ENCODE measurements at regions not wholly inside any gene's neighbourhood (a gene's known extent, or its start where the extent isn't known, plus 50 kb on each side); places are given as distances from the start of the nearest gene placed in this dataset.

DNA sequence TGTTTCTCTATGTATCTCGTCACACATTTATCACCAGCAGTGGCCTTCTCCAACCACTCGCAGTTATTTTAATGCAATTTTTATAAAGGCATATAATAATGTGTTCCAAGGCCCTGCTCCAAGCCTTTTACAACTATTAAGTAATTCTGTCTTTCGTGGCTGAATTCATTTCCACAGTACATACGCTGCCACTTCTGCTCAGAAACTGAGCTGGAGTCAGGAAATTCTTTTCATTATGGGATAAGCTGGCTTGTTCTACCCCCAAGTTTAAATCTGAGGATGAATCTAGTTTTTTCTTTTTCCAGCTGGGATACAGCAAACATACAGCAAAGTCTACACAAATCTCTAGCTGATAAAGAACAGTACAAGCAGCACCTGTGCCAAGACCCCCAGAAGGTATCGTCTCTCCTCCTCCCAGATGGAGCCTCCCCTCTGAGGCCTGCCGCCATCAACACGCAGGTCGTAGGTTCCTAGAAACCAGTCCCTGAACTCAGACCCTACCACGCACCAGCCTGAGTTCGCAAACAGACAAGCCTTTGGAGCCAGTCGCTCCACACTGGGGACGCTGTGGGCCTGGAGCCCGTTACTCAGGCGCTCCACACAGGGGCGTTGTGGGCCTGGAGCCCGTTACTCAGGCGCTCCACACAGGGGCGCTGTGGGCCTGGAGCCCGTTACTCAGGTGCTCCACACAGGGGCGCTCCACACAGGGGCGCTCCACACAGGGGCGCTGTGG is 263.5 kb downstream of the THBS2 start:
- Histone ChIP-seq H3K27me3 (ENCODE audit: control insufficient read depth, insufficient read depth, low read length) (no peaks in the 10 kb centered on the region), H3K9me3 (ENCODE audit: control insufficient read depth, low read depth, low read length) (no peaks in the 10 kb centered on the region), H3K4me3 (ENCODE audit: low read length) (no peak overlapping the region), H3K4me1 (ENCODE audit: control insufficient read depth, insufficient read depth, low read length) (no peaks in the 10 kb centered on the region), H3K36me3 (ENCODE audit: control insufficient read depth, insufficient read depth, low read length) (no peaks in the 10 kb centered on the region), H3K27ac (ENCODE audit: low read length) (no peak overlapping the region)
- WGBS (ENCODE audit: insufficient coverage, low lambda C conversion rate): 92% methylated on average over 2 of the region's 22 CpGs
- no peak for DNase-seq

DNA sequence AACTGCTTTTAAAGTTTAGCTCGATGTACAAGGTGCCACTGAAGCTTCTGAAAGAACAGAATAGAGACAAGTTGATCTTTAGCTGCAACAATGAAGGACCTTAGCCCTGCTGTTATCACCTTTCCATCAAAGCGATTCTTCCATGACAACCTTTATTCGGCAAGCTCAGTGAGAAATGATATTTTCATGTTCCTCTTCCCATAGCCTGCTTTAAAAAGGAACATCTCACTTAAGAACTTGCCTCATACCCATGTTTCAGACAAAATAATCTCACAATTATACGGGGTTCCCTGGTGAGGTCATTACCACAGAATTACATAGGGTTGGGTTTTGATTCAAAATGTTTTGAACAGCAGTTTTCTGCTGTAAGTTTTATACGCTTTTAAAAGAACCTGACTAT is 264.2 kb downstream of the THBS2 start:
- Histone ChIP-seq H3K4me3 (ENCODE audit: low read length) (no peak overlapping the region), H3K36me3 (ENCODE audit: control insufficient read depth, insufficient read depth, low read length) (no peaks in the 10 kb centered on the region), H3K4me1 (ENCODE audit: control insufficient read depth, insufficient read depth, low read length) (no peaks in the 10 kb centered on the region), H3K27ac (ENCODE audit: low read length) (no peak overlapping the region), H3K27me3 (ENCODE audit: control insufficient read depth, insufficient read depth, low read length) (no peaks in the 10 kb centered on the region), H3K9me3 (ENCODE audit: control insufficient read depth, low read depth, low read length) (no peaks in the 10 kb centered on the region)
- no peak for DNase-seq
- WGBS (ENCODE audit: insufficient coverage, low lambda C conversion rate): 40% methylated on average over 1 of the region's 5 CpGs

DNA sequence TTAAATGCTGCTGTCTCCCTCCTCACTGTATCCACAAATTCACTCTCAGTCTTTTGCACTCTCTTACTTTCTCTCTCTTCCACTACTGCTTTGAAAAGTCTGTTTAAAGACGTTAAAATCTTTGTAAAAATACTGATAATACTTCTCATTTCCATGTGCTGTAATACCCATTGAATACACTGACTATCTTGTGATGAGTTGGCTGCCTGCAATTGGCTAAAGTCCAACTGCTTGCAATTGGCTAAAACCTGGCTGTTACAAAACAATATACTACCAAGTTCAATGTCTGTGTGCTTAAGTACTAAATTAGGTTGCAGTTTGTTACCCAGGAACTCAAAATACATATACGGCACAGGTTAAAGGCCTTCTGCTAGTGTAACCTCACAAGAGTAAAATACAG is 264.8 kb downstream of the THBS2 start:
- Histone ChIP-seq H3K27ac (ENCODE audit: low read length) (no peak overlapping the region), H3K4me1 (ENCODE audit: control insufficient read depth, insufficient read depth, low read length) (no peaks in the 10 kb centered on the region), H3K9me3 (ENCODE audit: control insufficient read depth, low read depth, low read length) (no peaks in the 10 kb centered on the region), H3K27me3 (ENCODE audit: control insufficient read depth, insufficient read depth, low read length) (no peaks in the 10 kb centered on the region), H3K4me3 (ENCODE audit: low read length) (no peak overlapping the region), H3K36me3 (ENCODE audit: control insufficient read depth, insufficient read depth, low read length) (no peaks in the 10 kb centered on the region)
- DNase-seq: peak; percentile 59 to 82
- WGBS (ENCODE audit: insufficient coverage, low lambda C conversion rate): no CpG with 5 or more reads among the region's 2 CpGs

DNA sequence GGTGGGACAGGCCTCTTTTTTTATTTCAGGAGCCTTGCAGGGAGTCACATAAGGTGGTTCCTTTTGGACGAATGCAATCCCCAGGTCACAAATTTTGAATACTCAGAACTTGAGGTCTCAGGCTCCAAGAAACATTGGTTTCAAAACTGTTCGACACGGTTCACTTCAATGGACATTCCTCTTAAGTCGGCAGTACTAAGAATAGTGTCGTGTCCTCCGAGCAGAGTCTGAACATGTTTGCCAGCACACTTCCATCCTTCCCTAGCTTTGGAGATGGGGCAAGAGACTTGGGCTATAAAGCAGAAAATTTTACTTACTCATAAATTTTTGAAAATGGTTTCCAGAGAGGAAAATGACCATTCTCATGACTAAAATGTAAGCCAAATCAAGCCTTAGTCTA is 265.4 kb downstream of the THBS2 start:
- WGBS (ENCODE audit: insufficient coverage, low lambda C conversion rate): 90% methylated on average over 2 of the region's 6 CpGs
- no peak for DNase-seq
- no peaks in the 10 kb centered on the region for H3K9me3 ChIP-seq (ENCODE audit: control insufficient read depth, low read depth, low read length)
- H3K27me3 ChIP-seq (ENCODE audit: control insufficient read depth, insufficient read depth, low read length): no peaks in the 10 kb centered on the region
- no peaks in the 10 kb centered on the region for H3K4me1 ChIP-seq (ENCODE audit: control insufficient read depth, insufficient read depth, low read length)
- no peak overlapping the region for H3K4me3 ChIP-seq (ENCODE audit: low read length)
- H3K36me3 ChIP-seq (ENCODE audit: control insufficient read depth, insufficient read depth, low read length): no peaks in the 10 kb centered on the region
- H3K27ac ChIP-seq (ENCODE audit: low read length): no peak overlapping the region

DNA sequence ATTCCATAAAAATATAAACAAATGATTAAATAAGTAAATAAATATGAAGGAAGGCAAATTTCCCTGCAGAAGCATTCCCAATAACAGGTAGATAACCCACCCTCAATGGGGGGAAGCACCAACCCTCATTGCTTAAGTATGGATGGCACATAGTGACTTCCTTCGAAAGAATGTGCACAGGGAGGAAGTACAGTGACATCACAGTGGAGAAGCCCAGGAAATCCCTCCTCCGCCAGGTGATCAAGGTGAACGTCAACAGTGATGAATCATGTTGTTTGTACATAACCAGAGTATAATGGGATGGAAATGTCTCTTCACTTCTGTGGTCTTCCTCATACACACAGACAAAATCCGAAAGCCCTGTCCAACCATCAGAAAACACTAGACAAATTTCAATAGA is 267.9 kb downstream of the THBS2 start:
- DNase-seq: no peak
- Histone ChIP-seq H3K36me3 (ENCODE audit: control insufficient read depth, insufficient read depth, low read length) (no peaks in the 10 kb centered on the region), H3K4me1 (ENCODE audit: control insufficient read depth, insufficient read depth, low read length) (no peaks in the 10 kb centered on the region), H3K4me3 (ENCODE audit: low read length) (no peak overlapping the region), H3K27me3 (ENCODE audit: control insufficient read depth, insufficient read depth, low read length) (no peaks in the 10 kb centered on the region), H3K9me3 (ENCODE audit: control insufficient read depth, low read depth, low read length) (no peaks in the 10 kb centered on the region), H3K27ac (ENCODE audit: low read length) (no peak overlapping the region)
- WGBS (ENCODE audit: insufficient coverage, low lambda C conversion rate): no CpG with 5 or more reads among the region's 4 CpGs

DNA sequence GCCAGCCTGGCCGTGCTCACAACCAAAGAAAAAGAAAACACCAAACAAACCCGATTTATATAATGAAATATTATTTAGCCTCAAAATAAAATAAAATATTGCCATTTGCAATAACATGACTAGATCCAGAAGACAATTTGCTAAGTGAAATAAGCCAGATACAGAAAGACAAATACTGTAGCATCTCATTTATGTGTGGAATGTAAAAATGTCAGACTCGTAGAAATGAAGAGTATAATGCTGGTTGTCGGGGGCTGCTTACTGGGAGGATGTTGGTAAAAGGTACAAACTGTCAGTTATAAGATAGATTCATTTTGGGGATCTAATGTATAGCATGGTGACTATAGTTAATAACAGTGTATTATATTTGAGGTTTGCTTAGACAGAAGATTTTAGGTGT is 269.7 kb downstream of the THBS2 start:
- no peak overlapping the region for H3K27ac ChIP-seq (ENCODE audit: low read length)
- no peaks in the 10 kb centered on the region for H3K27me3 ChIP-seq (ENCODE audit: control insufficient read depth, insufficient read depth, low read length)
- H3K36me3 ChIP-seq (ENCODE audit: control insufficient read depth, insufficient read depth, low read length): no peaks in the 10 kb centered on the region
- H3K4me3 ChIP-seq (ENCODE audit: low read length): no peak overlapping the region
- no peaks in the 10 kb centered on the region for H3K9me3 ChIP-seq (ENCODE audit: control insufficient read depth, low read depth, low read length)
- no peak for DNase-seq
- H3K4me1 ChIP-seq (ENCODE audit: control insufficient read depth, insufficient read depth, low read length): no peaks in the 10 kb centered on the region
- WGBS (ENCODE audit: insufficient coverage, low lambda C conversion rate): 83% methylated on average over 2 of the region's 4 CpGs

DNA sequence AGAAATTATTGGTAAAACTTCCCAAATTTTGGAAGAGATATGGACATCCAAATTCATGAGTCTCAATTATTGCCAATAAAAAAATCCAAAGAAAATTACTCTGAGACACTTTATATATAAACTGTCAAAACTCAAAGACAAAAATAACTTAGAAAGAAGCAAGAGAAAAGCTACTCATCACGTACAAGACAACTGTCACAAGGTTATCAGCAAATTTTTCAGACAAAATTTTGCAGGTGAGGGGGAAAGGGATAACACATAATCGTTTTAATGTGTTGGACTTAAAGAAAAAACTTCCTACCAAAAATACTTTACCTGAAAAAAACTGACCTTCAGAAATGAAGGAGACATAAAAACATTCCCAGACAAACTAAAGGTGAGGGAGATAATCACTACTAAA is 272.5 kb downstream of the THBS2 start:
- Histone ChIP-seq H3K9me3 (ENCODE audit: control insufficient read depth, low read depth, low read length) (no peaks in the 10 kb centered on the region), H3K4me1 (ENCODE audit: control insufficient read depth, insufficient read depth, low read length) (no peaks in the 10 kb centered on the region), H3K27ac (ENCODE audit: low read length) (no peak overlapping the region), H3K36me3 (ENCODE audit: control insufficient read depth, insufficient read depth, low read length) (no peaks in the 10 kb centered on the region), H3K27me3 (ENCODE audit: control insufficient read depth, insufficient read depth, low read length) (no peaks in the 10 kb centered on the region), H3K4me3 (ENCODE audit: low read length) (no peak overlapping the region)
- no peak for DNase-seq
- WGBS (ENCODE audit: insufficient coverage, low lambda C conversion rate): 100% methylated on average over 1 of the region's 2 CpGs

DNA sequence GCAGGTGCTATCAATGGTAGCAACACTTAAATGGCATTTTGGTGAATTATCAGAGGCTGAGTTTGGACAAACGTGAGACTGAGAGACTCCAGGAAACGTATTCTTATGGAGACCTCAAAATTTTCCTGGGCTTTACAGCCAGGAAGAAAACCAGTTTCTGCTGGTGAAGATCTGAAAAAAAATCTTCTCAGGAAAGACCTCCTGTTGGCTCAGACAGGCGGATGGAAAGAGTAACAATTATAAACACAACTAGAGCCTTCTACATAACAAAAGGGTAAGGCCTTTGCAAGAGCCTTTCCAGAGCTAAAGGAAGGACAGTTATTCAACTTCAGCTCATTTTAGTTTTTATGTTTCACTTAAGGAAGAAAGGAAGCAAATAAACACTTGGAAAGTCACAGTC is 274.4 kb downstream of the THBS2 start:
- Histone ChIP-seq H3K4me1 (ENCODE audit: control insufficient read depth, insufficient read depth, low read length) (no peaks in the 10 kb centered on the region), H3K36me3 (ENCODE audit: control insufficient read depth, insufficient read depth, low read length) (no peaks in the 10 kb centered on the region), H3K27ac (ENCODE audit: low read length) (no peak overlapping the region), H3K4me3 (ENCODE audit: low read length) (no peak overlapping the region), H3K27me3 (ENCODE audit: control insufficient read depth, insufficient read depth, low read length) (no peaks in the 10 kb centered on the region), H3K9me3 (ENCODE audit: control insufficient read depth, low read depth, low read length) (no peaks in the 10 kb centered on the region)
- DNase-seq: no peak
- no CpG with 5 or more reads among the region's 3 CpGs for WGBS (ENCODE audit: insufficient coverage, low lambda C conversion rate)

DNA sequence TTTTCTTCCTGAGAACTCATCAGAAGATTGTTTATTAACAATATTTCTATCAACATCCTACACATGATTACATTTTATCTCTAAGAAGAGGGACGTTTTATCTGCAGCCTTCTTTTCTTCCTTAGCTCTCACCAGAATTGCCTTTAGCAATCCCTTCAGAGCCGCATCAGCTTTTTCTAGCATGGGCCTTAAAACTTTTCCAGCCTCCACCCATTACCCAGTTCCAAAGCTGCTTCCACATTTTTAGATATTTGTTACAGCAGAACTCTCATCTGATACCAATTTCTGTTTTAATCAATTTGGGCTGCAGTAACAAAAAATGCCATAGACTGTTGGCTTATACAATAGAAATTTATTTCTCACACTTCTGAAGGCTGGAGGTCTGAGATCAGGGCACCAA is 281.5 kb downstream of the THBS2 start:
- no peaks in the 10 kb centered on the region for H3K36me3 ChIP-seq (ENCODE audit: control insufficient read depth, insufficient read depth, low read length)
- 57% methylated on average over 2 of the region's 2 CpGs for WGBS (ENCODE audit: insufficient coverage, low lambda C conversion rate)
- DNase-seq: no peak
- H3K4me1 ChIP-seq (ENCODE audit: control insufficient read depth, insufficient read depth, low read length): no peaks in the 10 kb centered on the region
- H3K27me3 ChIP-seq (ENCODE audit: control insufficient read depth, insufficient read depth, low read length): no peaks in the 10 kb centered on the region
- no peak overlapping the region for H3K27ac ChIP-seq (ENCODE audit: low read length)
- no peak overlapping the region for H3K4me3 ChIP-seq (ENCODE audit: low read length)
- H3K9me3 ChIP-seq (ENCODE audit: control insufficient read depth, low read depth, low read length): no peaks in the 10 kb centered on the region

DNA sequence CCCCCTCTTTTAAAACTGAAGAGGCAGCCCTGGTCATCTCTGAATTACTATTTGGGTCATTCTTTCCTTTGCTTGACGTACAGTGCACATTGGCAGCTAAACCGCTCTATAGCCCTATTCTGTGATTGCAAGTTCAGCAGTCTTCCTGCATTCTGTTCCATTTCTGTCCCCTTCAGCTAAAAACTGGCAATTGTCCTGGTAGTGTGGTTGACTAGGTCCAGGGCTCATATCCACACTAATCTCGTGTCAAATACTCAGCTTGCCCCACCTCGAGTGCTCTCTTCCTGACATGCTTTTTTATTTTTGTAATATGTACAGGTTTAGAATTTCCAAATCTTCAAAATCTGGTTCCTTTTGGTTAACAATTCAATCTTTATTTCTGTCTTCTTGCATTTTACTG is 282.1 kb downstream of the THBS2 start:
- WGBS (ENCODE audit: insufficient coverage, low lambda C conversion rate): 94% methylated on average over 2 of the region's 4 CpGs
- no peak for DNase-seq

DNA sequence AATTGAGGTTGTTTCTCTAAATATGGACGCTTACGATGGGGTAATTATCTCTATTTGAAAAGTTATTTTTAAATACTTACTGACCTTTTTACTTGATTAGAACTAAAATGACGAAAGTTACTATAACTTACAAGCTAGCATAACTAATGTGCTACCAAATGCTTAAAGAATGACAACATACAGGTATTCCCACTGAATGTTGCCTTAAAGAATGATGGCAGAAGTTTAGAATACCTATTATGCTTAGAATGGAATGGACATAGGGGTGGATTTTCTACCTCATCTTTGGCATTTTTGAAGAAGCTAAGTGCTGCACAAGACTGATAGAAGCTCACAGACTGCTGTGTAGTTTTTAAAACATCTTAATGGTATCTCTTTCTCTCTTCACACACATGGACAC is 284.8 kb downstream of the THBS2 start:
- WGBS (ENCODE audit: insufficient coverage, low lambda C conversion rate): 100% methylated on average over 3 of the region's 3 CpGs
- no peaks in the 10 kb centered on the region for H3K9me3 ChIP-seq (ENCODE audit: control insufficient read depth, low read depth, low read length)
- H3K4me3 ChIP-seq (ENCODE audit: low read length): no peak overlapping the region
- no peaks in the 10 kb centered on the region for H3K36me3 ChIP-seq (ENCODE audit: control insufficient read depth, insufficient read depth, low read length)
- H3K27me3 ChIP-seq (ENCODE audit: control insufficient read depth, insufficient read depth, low read length): no peaks in the 10 kb centered on the region
- H3K27ac ChIP-seq (ENCODE audit: low read length): no peak overlapping the region
- H3K4me1 ChIP-seq (ENCODE audit: control insufficient read depth, insufficient read depth, low read length): no peaks in the 10 kb centered on the region
- DNase-seq: no peak

More for the DNA sequence above, 282.1 kb downstream of the THBS2 start:
- no peak overlapping the region for H3K4me3 ChIP-seq (ENCODE audit: low read length)
- no peaks in the 10 kb centered on the region for H3K36me3 ChIP-seq (ENCODE audit: control insufficient read depth, insufficient read depth, low read length)
- H3K27me3 ChIP-seq (ENCODE audit: control insufficient read depth, insufficient read depth, low read length): no peaks in the 10 kb centered on the region
- no peaks in the 10 kb centered on the region for H3K9me3 ChIP-seq (ENCODE audit: control insufficient read depth, low read depth, low read length)
- H3K27ac ChIP-seq (ENCODE audit: low read length): no peak overlapping the region
- no peaks in the 10 kb centered on the region for H3K4me1 ChIP-seq (ENCODE audit: control insufficient read depth, insufficient read depth, low read length)
